ENCODE measurements at regions not wholly inside any gene's neighbourhood (a gene's known extent, or its start where the extent isn't known, plus 50 kb on each side); places are given as distances from the start of the nearest gene placed in this dataset.

GRCh38 chrX:121823406-121823805 lies 776.0 kb downstream of the GLUD2 start:
- Histone ChIP-seq H3K4me1 (no peaks in the 10 kb centered on the region), H3K36me3 (no peaks in the 10 kb centered on the region), H3K27me3 (no peaks in the 10 kb centered on the region), H3K9me3 (no peaks in the 10 kb centered on the region), H3K4me3 (no peak overlapping the region), H3K27ac (no peak overlapping the region)
- no peak for TF ChIP-seq POLR2A (IDR thresholded peaks at IDR 0.05)
- TF ChIP-seq, protein P1, sequence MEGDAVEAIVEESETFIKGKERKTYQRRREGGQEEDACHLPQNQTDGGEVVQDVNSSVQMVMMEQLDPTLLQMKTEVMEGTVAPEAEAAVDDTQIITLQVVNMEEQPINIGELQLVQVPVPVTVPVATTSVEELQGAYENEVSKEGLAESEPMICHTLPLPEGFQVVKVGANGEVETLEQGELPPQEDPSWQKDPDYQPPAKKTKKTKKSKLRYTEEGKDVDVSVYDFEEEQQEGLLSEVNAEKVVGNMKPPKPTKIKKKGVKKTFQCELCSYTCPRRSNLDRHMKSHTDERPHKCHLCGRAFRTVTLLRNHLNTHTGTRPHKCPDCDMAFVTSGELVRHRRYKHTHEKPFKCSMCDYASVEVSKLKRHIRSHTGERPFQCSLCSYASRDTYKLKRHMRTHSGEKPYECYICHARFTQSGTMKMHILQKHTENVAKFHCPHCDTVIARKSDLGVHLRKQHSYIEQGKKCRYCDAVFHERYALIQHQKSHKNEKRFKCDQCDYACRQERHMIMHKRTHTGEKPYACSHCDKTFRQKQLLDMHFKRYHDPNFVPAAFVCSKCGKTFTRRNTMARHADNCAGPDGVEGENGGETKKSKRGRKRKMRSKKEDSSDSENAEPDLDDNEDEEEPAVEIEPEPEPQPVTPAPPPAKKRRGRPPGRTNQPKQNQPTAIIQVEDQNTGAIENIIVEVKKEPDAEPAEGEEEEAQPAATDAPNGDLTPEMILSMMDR (IDR thresholded peaks at IDR 0.05) = no peak
- intact Hi-C loops (cut with DNase I; ENCODE audit: low total_unique reads) = no loop called here
- DNase-seq = no peak

DNA sequence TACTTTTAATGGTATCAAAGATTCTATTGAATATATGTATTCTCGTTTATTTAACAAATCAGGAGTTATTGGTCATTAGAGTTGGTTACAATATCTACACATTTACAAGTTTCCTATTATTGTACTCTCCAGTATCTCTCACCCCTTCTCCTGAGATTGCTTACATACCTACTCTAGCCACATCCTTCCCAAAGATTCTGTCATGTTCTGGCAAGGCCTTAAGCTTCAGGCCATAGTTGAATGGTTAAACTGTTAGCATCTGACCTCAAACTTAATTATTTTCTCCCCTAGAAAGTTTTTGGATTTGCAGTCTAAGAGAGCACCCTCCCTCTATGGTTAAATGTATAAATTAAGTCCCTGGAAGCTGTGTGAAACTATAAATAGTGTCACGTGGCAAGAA lies 784.2 kb downstream of the GLUD2 start:
- intact Hi-C loops (cut with DNase I; ENCODE audit: low total_unique reads) = no loop called here
- no peak for DNase-seq
- Histone ChIP-seq H3K4me1 (no peaks in the 10 kb centered on the region), H3K27ac (no peak overlapping the region), H3K27me3 (no peaks in the 10 kb centered on the region), H3K9me3 (no peaks in the 10 kb centered on the region), H3K4me3 (no peak overlapping the region), H3K36me3 (no peaks in the 10 kb centered on the region)
- TF ChIP-seq, protein P1 (IDR thresholded peaks at IDR 0.05) = no peak
- no peak for TF ChIP-seq POLR2A (IDR thresholded peaks at IDR 0.05)

- H3K4me3 ChIP-seq = no peak overlapping the region
- no peaks in the 10 kb centered on the region for H3K9me3 ChIP-seq
- DNase-seq = no peak
- no peaks in the 10 kb centered on the region for H3K36me3 ChIP-seq
- intact Hi-C loops (cut with DNase I; ENCODE audit: low total_unique reads) = no loop called here
- no peaks in the 10 kb centered on the region for H3K27me3 ChIP-seq
- TF ChIP-seq POLR2A (IDR thresholded peaks at IDR 0.05) = no peak
- TF ChIP-seq, protein P1 (IDR thresholded peaks at IDR 0.05) = no peak
- H3K27ac ChIP-seq = no peak overlapping the region
- H3K4me1 ChIP-seq = no peaks in the 10 kb centered on the region
Measured at GRCh38 chrX:121832446-121832845, 785.0 kb downstream of the GLUD2 start.

DNA sequence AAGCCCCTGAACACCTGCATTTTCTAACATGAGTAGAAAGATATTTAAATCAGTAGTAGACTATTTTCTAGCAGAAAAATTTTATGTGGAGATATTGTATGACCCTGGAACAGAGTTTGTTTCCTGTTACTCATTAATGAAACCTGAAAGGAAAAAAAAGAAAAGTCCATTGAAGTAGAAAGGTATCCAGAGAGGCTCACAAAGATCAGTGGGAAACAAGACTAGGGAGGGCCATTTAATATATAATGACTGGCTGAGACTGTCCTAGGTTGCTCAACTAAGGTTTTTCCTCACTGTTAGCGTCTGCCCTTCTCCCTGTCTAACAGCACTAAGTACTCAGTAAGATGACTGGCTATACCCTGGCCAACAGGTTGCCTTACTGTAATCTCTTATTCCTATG lies 788.6 kb downstream of the GLUD2 start:
- TF ChIP-seq, protein P1 (IDR thresholded peaks at IDR 0.05) = no peak
- TF ChIP-seq POLR2A (IDR thresholded peaks at IDR 0.05) = no peak
- Histone ChIP-seq H3K4me3 (no peak overlapping the region), H3K9me3 (no peaks in the 10 kb centered on the region), H3K27ac (no peak overlapping the region), H3K36me3 (no peaks in the 10 kb centered on the region), H3K27me3 (no peaks in the 10 kb centered on the region), H3K4me1 (no peaks in the 10 kb centered on the region)
- intact Hi-C loops (cut with DNase I; ENCODE audit: low total_unique reads) = no loop called here
- no peak for DNase-seq

DNA sequence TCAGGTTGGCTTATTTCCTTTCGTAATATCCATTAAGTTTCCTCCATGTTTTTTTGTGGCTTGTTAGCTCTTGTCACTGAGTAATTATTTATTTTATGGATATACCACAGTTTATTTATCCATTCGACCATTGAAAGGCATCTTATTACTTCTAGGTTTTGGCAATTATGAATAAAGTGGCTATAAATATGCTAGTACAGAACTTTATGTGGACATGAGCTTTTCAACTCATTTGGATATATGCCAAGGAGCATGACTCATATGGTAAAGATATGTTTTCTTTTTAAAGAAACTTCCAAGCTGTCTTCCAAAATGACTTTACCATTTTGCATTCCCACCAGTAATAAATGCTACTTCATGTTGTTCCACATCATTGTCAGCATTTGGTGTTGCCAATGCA lies 803.6 kb downstream of the GLUD2 start:
- TF ChIP-seq, protein P1 (IDR thresholded peaks at IDR 0.05) = no peak
- TF ChIP-seq POLR2A (IDR thresholded peaks at IDR 0.05) = no peak
- no peak for DNase-seq
- Histone ChIP-seq H3K4me1 (no peaks in the 10 kb centered on the region), H3K9me3 (no peaks in the 10 kb centered on the region), H3K4me3 (no peak overlapping the region), H3K27ac (no peak overlapping the region), H3K36me3 (no peaks in the 10 kb centered on the region), H3K27me3 (no peaks in the 10 kb centered on the region)
- intact Hi-C loops (cut with DNase I; ENCODE audit: low total_unique reads) = no loop called here
